ENCODE measurements at regions not wholly inside any gene's neighbourhood (a gene's known extent, or its start where the extent isn't known, plus 50 kb on each side); places are given as distances from the start of the nearest gene placed in this dataset.

- no peak for TF ChIP-seq THAP8 (CRISPR knock-in tag; IDR thresholded peaks at IDR 0.05; ENCODE audit: borderline replicate concordance)
- TF ChIP-seq ATAD3A (CRISPR knock-in tag; IDR thresholded peaks at IDR 0.05) = no peak
Observed at GRCh38 chr13:99741960-99742359, 229.6 kb downstream of the ZIC5 start (continued).

GRCh38 chr13:99740251-99740979 lies 231.2 kb downstream of the ZIC5 start:
- no peaks in the 10 kb centered on the region for H3K79me2 ChIP-seq (ENCODE audit: insufficient read depth, low read length)
- intact Hi-C loops (cut with micrococcal nuclease; ENCODE audit: unreplicated experiment) = no loop called here
- TF ChIP-seq ZNF878 (CRISPR knock-in tag; IDR thresholded peaks at IDR 0.05) (no peak), ZBTB26 (CRISPR knock-in tag; IDR thresholded peaks at IDR 0.05; ENCODE audit: borderline replicate concordance) (no peak), ARID3A (IDR thresholded peaks at IDR 0.05; ENCODE audit: low read depth, low read length) (no peak), PBX3 (CRISPR knock-in tag; IDR thresholded peaks at IDR 0.05; ENCODE audit: borderline replicate concordance) (no peak)
- no peak for DNase-seq (ENCODE audit: low spot score)
- no peaks in the 10 kb centered on the region for H3K36me3 ChIP-seq (replicated peaks in 1 of 2; ENCODE audit: control insufficient read depth in 1 of 2, insufficient read depth in 2 of 2, low read length in 2 of 2)
- ChIA-PET CTCF (ENCODE audit: low intra/inter-chr PET ratio, low total read pairs) (no interaction called here), POLR2A (no interaction called here)
- no peak overlapping the region for H3K27ac ChIP-seq (ENCODE audit: extremely low read length, insufficient read depth, low read length)
- no peaks in the 10 kb centered on the region for H4K20me1 ChIP-seq (ENCODE audit: insufficient read depth, low read length)
- H3K4me3 ChIP-seq (replicated peaks in 1 of 3; ENCODE audit: insufficient read depth in 1 of 3, low read depth in 2 of 3, low read length in 3 of 3) = no peak overlapping the region
- H3K9me3 ChIP-seq (ENCODE audit: low read length) = no peaks in the 10 kb centered on the region
- peaks cover 11% of the 10 kb centered on the region for H3K4me1 ChIP-seq (ENCODE audit: insufficient read depth, low read length)
- H2AFZ ChIP-seq (ENCODE audit: low read length) = no peak overlapping the region
- in situ Hi-C loops (cut with HindIII; ENCODE audit: extremely low pct_ligation_motif_present, low pct_unique_long_range_greater_than_20kb) = no loop called here
- no peak for ATAC-seq
- BruUV-seq (replicated peaks) = no TSS peak
- WGBS (ENCODE audit: low lambda C conversion rate) = 85% methylated on average over 17 of the region's 17 CpGs
- no peak overlapping the region for H3K9ac ChIP-seq (ENCODE audit: insufficient read depth, low read depth, low read length)
- H3K27me3 ChIP-seq (ENCODE audit: control insufficient read depth in 1 of 2, insufficient read depth in 2 of 2, low read length in 2 of 2) = no peaks in the 10 kb centered on the region
- no peak overlapping the region for H3K4me2 ChIP-seq (ENCODE audit: low read depth, low read length)
- FAIRE-seq = no peak
